Middle frontal gyrus (tissue), 1 donor: ENCODE measurements at regions not wholly inside any gene's neighbourhood (a gene's known extent, or its start where the extent isn't known, plus 50 kb on each side); places are given as distances from the start of the nearest gene placed in this dataset.

ENCODE experiments used
- DNase-seq: peaks from one replicate; pipeline ENCODE4 v3.0.0-alpha.2; 2015; ENCODE audit warnings: low spot score; ENCODE audit errors: extremely low spot score

- DNase-seq: no peak
Measured at GRCh38 chr11:134468081-134468668, 56.1 kb upstream of the B3GAT1 start.

- DNase-seq: no peak
Measured at GRCh38 chr11:134466610-134467567, 54.8 kb upstream of the B3GAT1 start.

- no peak for DNase-seq
Measured at GRCh38 chr11:134466156-134466555, 54.1 kb upstream of the B3GAT1 start.

GRCh38 chr11:134464981-134465730 is 53.1 kb upstream of the B3GAT1 start:
- DNase-seq: no peak

GRCh38 chr11:134464196-134464595 is 52.2 kb upstream of the B3GAT1 start:
- no peak for DNase-seq

- DNase-seq: no peak
Measured at GRCh38 chr11:134463716-134464115, 51.7 kb upstream of the B3GAT1 start.
